ENCODE measurements at regions not wholly inside any gene's neighbourhood (a gene's known extent, or its start where the extent isn't known, plus 50 kb on each side); places are given as distances from the start of the nearest gene placed in this dataset.

DNA sequence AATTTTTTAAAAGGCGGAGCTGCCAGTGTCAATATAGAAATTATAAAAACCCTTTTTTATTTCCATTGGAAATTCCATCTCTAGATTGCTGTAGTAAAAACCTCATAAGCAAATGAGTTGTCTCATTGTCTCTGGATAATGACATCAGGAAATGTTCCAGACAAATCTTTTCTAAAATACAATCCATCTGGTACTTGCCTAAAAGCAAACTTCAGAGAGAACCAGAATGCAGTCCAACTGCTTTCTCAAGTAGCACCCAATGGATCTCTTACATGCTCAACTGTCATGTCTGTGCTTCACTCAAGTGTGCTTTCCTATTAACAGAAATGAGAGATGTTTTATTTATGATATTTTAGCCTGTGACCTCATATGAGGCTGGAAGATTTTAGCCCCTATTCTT is 399.6 kb upstream of the NDST3 start:
- no peak overlapping the region for H3K4me2 ChIP-seq (ENCODE audit: insufficient read depth, low read length)
- no peaks in the 10 kb centered on the region for H3K36me3 ChIP-seq (ENCODE audit: control insufficient read depth in 2 of 2, extremely low read depth in 1 of 2, insufficient read depth in 2 of 2, low read length in 2 of 2)
- dilution Hi-C loops (cut with MboI; ENCODE audit: extremely low pct_ligation_motif_present, low sequenced_read_pairs) (no loop called here), intact Hi-C loops (cut with micrococcal nuclease) (no loop called here)
- no peak overlapping the region for H3K9ac ChIP-seq (replicated peaks; ENCODE audit: extremely low read depth, insufficient read depth, low read length)
- H4K20me1 ChIP-seq (replicated peaks; ENCODE audit: control insufficient read depth, extremely low read depth, insufficient read depth, low read length): no peaks in the 10 kb centered on the region
- H3K4me3 ChIP-seq (replicated peaks in 1 of 3; ENCODE audit: insufficient read depth in 1 of 3, low read depth in 1 of 3, low read length in 3 of 3): no peak overlapping the region
- CTCF ChIA-PET: no interaction called here
- H3K27ac ChIP-seq (ENCODE audit: insufficient read depth, low read depth, low read length): no peak overlapping the region
- DNase-seq (ENCODE audit: low read depth, low spot score) (no peak), FAIRE-seq (no peak)
- BruUV-seq (replicated peaks): no TSS peak
- H3K9me1 ChIP-seq (replicated peaks; ENCODE audit: control insufficient read depth, extremely low read depth, insufficient read depth, low read length): no peaks in the 10 kb centered on the region
- TF ChIP-seq MYC (IDR thresholded peaks at IDR 0.05; ENCODE audit: low read depth, low read length) (no peak), POLR2AphosphoS5 (IDR thresholded peaks at IDR 0.05; ENCODE audit: insufficient read depth, low read depth, low read length) (no peak), GATA2 (IDR thresholded peaks at IDR 0.05; ENCODE audit: insufficient read depth, insufficient read length, low read depth, low read length) (no peak), CTCF (IDR thresholded peaks at IDR 0.05; ENCODE audit: extremely low read depth in 1 of 2, insufficient read depth in 1 of 2, low read depth in 1 of 2, low read length in 2 of 2) (no peak), POLR2A (IDR thresholded peaks at IDR 0.05; ENCODE audit: low read depth, low read length) (no peak), EZH2 (IDR thresholded peaks at IDR 0.05; ENCODE audit: borderline replicate concordance, low read depth, low read length, severe bottlenecking) (no peak), JUN (IDR thresholded peaks at IDR 0.05; ENCODE audit: borderline replicate concordance, insufficient read depth, insufficient read length, low read depth) (no peak), FOS (IDR thresholded peaks at IDR 0.05; ENCODE audit: borderline replicate concordance, insufficient read depth, low read length) (no peak)
- TF ChIP-seq, protein P1, sequence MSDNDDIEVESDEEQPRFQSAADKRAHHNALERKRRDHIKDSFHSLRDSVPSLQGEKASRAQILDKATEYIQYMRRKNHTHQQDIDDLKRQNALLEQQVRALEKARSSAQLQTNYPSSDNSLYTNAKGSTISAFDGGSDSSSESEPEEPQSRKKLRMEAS (IDR thresholded peaks at IDR 0.05; ENCODE audit: insufficient read depth, insufficient read length): no peak
- no peaks in the 10 kb centered on the region for H3K27me3 ChIP-seq (ENCODE audit: control insufficient read depth in 2 of 2, insufficient read depth in 2 of 2, low read length in 2 of 2)
- H2AFZ ChIP-seq (ENCODE audit: low read depth, low read length): no peak overlapping the region
- POLR2A ChIA-PET: no interaction called here
- no peaks in the 10 kb centered on the region for H3K4me1 ChIP-seq (ENCODE audit: control insufficient read depth, extremely low read depth, insufficient read depth, low read length)
- no peaks in the 10 kb centered on the region for H3K9me3 ChIP-seq (replicated peaks; ENCODE audit: control insufficient read depth, insufficient read depth, low read length)
- H3K79me2 ChIP-seq (ENCODE audit: control insufficient read depth, insufficient read depth, low read length): no peaks in the 10 kb centered on the region
